PC-9 (cell line): ENCODE measurements at regions not wholly inside any gene's neighbourhood (a gene's known extent, or its start where the extent isn't known, plus 50 kb on each side); places are given as distances from the start of the nearest gene placed in this dataset.

Source experiments
- EZH2 ChIP-seq: fragments of 200-600 bp; sonication (generic); IDR thresholded peaks from 2 replicates; pipeline ENCODE4 v1.8.0; 2017; ENCODE audit warnings: antibody characterized with exemption, low read depth
- TF ChIP-seq, protein P1 (sequence below): fragments of 200-600 bp; sonication (generic); conservative IDR thresholded peaks from 2 replicates; pipeline ENCODE4 v1.6.1; 2017; ENCODE audit warnings: mixed run types, antibody characterized with exemption, mild to moderate bottlenecking, moderate library complexity

- TF ChIP-seq, protein P1, sequence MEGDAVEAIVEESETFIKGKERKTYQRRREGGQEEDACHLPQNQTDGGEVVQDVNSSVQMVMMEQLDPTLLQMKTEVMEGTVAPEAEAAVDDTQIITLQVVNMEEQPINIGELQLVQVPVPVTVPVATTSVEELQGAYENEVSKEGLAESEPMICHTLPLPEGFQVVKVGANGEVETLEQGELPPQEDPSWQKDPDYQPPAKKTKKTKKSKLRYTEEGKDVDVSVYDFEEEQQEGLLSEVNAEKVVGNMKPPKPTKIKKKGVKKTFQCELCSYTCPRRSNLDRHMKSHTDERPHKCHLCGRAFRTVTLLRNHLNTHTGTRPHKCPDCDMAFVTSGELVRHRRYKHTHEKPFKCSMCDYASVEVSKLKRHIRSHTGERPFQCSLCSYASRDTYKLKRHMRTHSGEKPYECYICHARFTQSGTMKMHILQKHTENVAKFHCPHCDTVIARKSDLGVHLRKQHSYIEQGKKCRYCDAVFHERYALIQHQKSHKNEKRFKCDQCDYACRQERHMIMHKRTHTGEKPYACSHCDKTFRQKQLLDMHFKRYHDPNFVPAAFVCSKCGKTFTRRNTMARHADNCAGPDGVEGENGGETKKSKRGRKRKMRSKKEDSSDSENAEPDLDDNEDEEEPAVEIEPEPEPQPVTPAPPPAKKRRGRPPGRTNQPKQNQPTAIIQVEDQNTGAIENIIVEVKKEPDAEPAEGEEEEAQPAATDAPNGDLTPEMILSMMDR, result no peak
- TF ChIP-seq EZH2, result no peak
These were observed 573.3 kb downstream of the MCTP2 start for GRCh38 chr15:94804613-94805012.
